ENCODE measurements at regions not wholly inside any gene's neighbourhood (a gene's known extent, or its start where the extent isn't known, plus 50 kb on each side); places are given as distances from the start of the nearest gene placed in this dataset.

GRCh38 chr2:75925331-75926024 lies 214.8 kb upstream of the GCFC2 start:
- TF ChIP-seq CTCF (IDR thresholded peaks at IDR 0.05; ENCODE audit: low read depth, low read length, poor library complexity, severe bottlenecking), result no peak
- no peak for TF ChIP-seq EZH2phosphoT487 (IDR thresholded peaks at IDR 0.05; ENCODE audit: borderline replicate concordance, low read length)
